ENCODE measurements at regions not wholly inside any gene's neighbourhood (a gene's known extent, or its start where the extent isn't known, plus 50 kb on each side); places are given as distances from the start of the nearest gene placed in this dataset.

- in situ Hi-C loops (cut with HindIII; ENCODE audit: low sequenced_read_pairs): no loop called here
These were observed 722.0 kb upstream of the SOX9 start for GRCh38 chr17:71398800-71399219.

GRCh38 chr17:71399221-71399620, 721.6 kb upstream of the SOX9 start:
- in situ Hi-C loops (cut with HindIII; ENCODE audit: low sequenced_read_pairs): no loop called here

- in situ Hi-C loops (cut with HindIII; ENCODE audit: low sequenced_read_pairs): no loop called here
These were observed 721.2 kb upstream of the SOX9 start for GRCh38 chr17:71399649-71400048.

- in situ Hi-C loops (cut with HindIII; ENCODE audit: low sequenced_read_pairs): no loop called here
These were observed 718.8 kb upstream of the SOX9 start for GRCh38 chr17:71402007-71402406.

- in situ Hi-C loops (cut with HindIII; ENCODE audit: low sequenced_read_pairs): no loop called here
These were observed 718.1 kb upstream of the SOX9 start for GRCh38 chr17:71402661-71403141.

GRCh38 chr17:71405101-71405500, 715.7 kb upstream of the SOX9 start:
- in situ Hi-C loops (cut with HindIII; ENCODE audit: low sequenced_read_pairs): no loop called here

- in situ Hi-C loops (cut with HindIII; ENCODE audit: low sequenced_read_pairs): no loop called here
These were observed 712.8 kb upstream of the SOX9 start for GRCh38 chr17:71407981-71408380.

GRCh38 chr17:71409137-71409536, 711.7 kb upstream of the SOX9 start:
- in situ Hi-C loops (cut with HindIII; ENCODE audit: low sequenced_read_pairs): no loop called here

- in situ Hi-C loops (cut with HindIII; ENCODE audit: low sequenced_read_pairs): no loop called here
These were observed 711.1 kb upstream of the SOX9 start for GRCh38 chr17:71409712-71410111.

GRCh38 chr17:71412803-71413202, 708.0 kb upstream of the SOX9 start:
- in situ Hi-C loops (cut with HindIII; ENCODE audit: low sequenced_read_pairs): no loop called here

- in situ Hi-C loops (cut with HindIII; ENCODE audit: low sequenced_read_pairs): no loop called here
These were observed 706.9 kb upstream of the SOX9 start for GRCh38 chr17:71413935-71414334.

GRCh38 chr17:71417142-71417541, 703.7 kb upstream of the SOX9 start:
- in situ Hi-C loops (cut with HindIII; ENCODE audit: low sequenced_read_pairs): no loop called here

- in situ Hi-C loops (cut with HindIII; ENCODE audit: low sequenced_read_pairs): no loop called here
These were observed 697.9 kb upstream of the SOX9 start for GRCh38 chr17:71422968-71423367.

- in situ Hi-C loops (cut with HindIII; ENCODE audit: low sequenced_read_pairs): no loop called here
These were observed 696.8 kb upstream of the SOX9 start for GRCh38 chr17:71423871-71424546.

GRCh38 chr17:71427801-71428200, 693.0 kb upstream of the SOX9 start:
- in situ Hi-C loops (cut with HindIII; ENCODE audit: low sequenced_read_pairs): no loop called here

- in situ Hi-C loops (cut with HindIII; ENCODE audit: low sequenced_read_pairs): no loop called here
These were observed 691.9 kb upstream of the SOX9 start for GRCh38 chr17:71428897-71429296.

GRCh38 chr17:71430281-71430680, 690.5 kb upstream of the SOX9 start:
- in situ Hi-C loops (cut with HindIII; ENCODE audit: low sequenced_read_pairs): no loop called here

GRCh38 chr17:71431146-71431545, 689.7 kb upstream of the SOX9 start:
- in situ Hi-C loops (cut with HindIII; ENCODE audit: low sequenced_read_pairs): no loop called here

GRCh38 chr17:71432378-71433315, 688.2 kb upstream of the SOX9 start:
- in situ Hi-C loops (cut with HindIII; ENCODE audit: low sequenced_read_pairs): no loop called here

GRCh38 chr17:71434716-71435115, 686.1 kb upstream of the SOX9 start:
- in situ Hi-C loops (cut with HindIII; ENCODE audit: low sequenced_read_pairs): no loop called here

- in situ Hi-C loops (cut with HindIII; ENCODE audit: low sequenced_read_pairs): no loop called here
These were observed 684.3 kb upstream of the SOX9 start for GRCh38 chr17:71436479-71436878.

GRCh38 chr17:71437166-71437565, 683.7 kb upstream of the SOX9 start:
- in situ Hi-C loops (cut with HindIII; ENCODE audit: low sequenced_read_pairs): no loop called here

Data from DLD1 (cell line).